HG03108 (cell line): ENCODE measurements at regions not wholly inside any gene's neighbourhood (a gene's known extent, or its start where the extent isn't known, plus 50 kb on each side); places are given as distances from the start of the nearest gene placed in this dataset.

Source experiments
- ATAC-seq: cut with Tn5 transposase; IDR thresholded peaks from one replicate; pipeline ENCODE4 v1.9.1; 2021; ENCODE audit warnings: moderate library complexity; ENCODE audit not compliant: unreplicated experiment

- no peak for ATAC-seq
These were observed 59.0 kb downstream of the NDUFS5 start for GRCh38 chr1:39085174-39085573.

GRCh38 chr1:39086386-39086785 is 60.2 kb downstream of the NDUFS5 start:
- no peak for ATAC-seq

- ATAC-seq: no peak
These were observed 60.8 kb downstream of the NDUFS5 start for GRCh38 chr1:39086865-39087409.

DNA sequence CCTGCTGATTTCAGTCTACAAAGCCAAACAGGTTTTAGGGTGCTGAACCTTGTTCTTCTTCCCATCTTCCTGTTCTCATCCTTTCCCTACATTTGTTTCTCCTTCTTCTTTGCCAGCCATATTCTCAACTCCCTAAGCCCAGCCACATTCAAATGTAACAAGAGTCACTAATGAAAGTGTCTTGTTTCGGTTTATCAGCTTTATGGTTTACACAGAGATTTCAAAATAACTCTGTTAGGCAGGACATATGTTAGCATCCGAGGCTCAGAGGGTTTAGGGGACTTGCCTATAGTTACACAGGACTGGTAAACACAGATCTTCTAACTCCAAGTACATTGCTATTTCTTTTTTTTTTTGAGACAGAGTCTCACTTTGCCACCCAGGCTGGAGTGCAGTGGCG is 61.3 kb downstream of the NDUFS5 start:
- ATAC-seq: no peak

DNA sequence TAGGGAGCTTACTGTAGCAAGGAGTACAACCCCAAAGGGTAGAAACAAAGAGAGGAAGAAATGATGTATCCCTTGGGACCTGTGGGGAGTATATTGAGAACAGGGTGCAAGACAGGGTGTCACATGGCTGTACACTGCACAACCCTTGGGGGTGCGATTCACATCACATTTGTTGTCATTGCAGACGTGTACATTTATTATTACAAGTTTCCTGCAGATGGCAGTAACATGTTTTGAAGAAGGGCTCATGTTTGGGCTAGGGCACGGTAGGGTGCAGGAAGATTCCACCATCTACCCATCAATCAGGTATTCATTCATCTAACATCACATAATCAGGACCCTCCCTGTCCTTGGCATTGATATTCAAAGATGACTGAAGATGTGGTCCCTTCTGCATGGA is 62.5 kb downstream of the NDUFS5 start:
- no peak for ATAC-seq

- no peak for ATAC-seq
These were observed 63.9 kb downstream of the NDUFS5 start for GRCh38 chr1:39089931-39090521.

DNA sequence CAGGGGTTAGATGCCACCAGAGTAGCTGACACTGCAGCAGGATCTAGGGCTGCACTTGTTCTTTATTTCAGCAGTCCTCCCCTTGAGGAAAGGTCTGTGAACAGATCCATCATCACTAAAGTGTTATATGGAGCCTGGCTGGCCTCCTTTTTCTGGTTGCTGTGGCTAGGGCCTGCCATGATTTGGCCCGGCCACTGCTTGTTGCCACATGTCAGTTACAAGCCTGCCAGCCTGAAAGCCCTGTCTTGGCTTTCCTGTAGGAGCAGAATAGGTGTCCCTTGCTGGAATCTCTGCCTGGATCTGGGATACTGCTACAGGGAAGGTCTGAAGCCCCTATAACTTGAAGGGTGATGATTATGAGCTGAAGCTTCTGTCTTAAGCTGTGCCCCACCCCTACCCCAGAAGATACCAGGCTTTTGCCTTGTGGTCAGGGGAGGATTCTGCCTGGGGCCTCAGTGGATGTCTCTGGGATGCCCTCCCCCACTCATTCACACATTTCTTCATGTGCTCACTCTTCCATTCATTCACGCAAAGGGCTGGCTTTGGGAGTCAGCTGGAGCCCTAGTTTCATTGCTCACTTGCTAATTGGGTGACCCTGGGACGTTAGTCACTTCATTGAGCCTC is 64.7 kb downstream of the NDUFS5 start:
- no peak for ATAC-seq

- no peak for ATAC-seq
These were observed 65.9 kb downstream of the NDUFS5 start for GRCh38 chr1:39091845-39092645.

GRCh38 chr1:39094685-39095084 is 68.5 kb downstream of the NDUFS5 start:
- ATAC-seq: no peak

DNA sequence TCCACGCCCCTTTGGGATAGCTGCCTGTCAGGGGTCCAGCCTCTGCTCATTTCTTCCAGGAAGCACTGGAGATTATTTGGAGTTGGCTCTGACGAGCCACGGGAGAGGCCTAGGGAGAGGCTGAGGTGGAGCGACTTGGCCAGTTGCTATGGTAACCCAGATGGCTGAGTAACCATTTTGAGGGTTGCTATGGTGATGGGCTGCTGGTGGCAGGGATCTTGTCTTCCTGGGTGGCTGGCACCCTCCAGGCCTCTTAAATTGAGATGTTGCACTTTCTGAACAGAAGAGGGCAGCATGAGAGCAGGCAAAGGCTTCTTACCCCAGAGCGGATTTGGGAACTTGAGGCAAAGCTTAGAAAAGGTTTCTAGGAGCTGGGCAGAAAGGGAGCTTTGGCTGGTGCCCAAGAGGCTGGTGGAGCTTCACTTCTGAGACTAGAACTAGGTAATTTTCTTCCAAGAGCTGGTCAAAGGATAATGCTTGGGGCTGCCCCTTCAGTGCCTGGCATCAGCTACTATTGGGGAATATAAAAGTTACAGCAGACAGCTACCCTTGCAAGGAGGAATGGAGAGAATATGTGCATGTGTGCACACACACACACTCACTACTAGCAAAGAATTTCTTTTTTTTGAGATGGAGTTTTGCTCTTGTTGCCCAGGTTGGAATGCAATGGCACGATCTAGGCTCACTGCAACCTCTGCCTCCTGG is 72.5 kb downstream of the NDUFS5 start:
- ATAC-seq: no peak

- ATAC-seq: peak; percentile 36
These were observed 76.6 kb downstream of the NDUFS5 start for GRCh38 chr1:39102537-39103327.

DNA sequence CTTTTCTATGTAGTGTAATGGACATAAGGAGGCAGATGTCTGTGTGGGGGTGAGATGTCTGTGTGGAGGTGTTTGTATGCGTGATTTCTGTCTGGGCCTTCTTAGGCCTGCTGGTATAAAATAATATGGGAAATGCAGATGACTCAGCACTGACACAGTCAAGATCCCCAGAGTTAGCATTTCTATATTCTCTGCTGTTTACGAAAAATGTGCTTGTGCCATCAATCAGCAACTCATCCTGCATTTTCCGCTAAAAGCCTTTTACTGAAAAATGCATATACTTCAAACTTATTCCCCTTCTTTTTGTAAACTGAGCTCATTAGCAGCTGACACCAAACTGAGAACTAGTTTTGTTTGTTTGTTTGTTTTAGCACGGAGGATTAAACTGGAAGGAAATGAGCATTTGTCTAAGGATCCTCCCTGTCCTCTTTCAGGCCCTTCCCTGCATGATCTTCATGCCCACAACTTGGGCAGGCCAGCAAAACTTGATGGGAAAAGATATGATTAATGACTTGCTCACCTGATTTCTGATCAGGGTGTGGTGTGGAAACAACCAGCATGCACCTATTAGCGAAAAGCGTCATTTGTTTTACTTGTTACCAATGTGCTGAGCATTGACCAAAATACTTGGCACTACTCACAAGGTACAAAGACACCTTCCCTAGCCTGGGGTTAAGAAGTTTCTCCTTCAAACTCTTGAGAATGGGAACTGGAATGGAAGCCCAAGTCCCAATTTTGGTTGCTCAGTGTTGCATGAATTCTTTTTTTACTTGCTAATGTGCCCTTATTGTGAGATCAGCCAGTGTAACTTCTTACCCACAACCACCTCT is 77.4 kb downstream of the NDUFS5 start:
- ATAC-seq: no peak

DNA sequence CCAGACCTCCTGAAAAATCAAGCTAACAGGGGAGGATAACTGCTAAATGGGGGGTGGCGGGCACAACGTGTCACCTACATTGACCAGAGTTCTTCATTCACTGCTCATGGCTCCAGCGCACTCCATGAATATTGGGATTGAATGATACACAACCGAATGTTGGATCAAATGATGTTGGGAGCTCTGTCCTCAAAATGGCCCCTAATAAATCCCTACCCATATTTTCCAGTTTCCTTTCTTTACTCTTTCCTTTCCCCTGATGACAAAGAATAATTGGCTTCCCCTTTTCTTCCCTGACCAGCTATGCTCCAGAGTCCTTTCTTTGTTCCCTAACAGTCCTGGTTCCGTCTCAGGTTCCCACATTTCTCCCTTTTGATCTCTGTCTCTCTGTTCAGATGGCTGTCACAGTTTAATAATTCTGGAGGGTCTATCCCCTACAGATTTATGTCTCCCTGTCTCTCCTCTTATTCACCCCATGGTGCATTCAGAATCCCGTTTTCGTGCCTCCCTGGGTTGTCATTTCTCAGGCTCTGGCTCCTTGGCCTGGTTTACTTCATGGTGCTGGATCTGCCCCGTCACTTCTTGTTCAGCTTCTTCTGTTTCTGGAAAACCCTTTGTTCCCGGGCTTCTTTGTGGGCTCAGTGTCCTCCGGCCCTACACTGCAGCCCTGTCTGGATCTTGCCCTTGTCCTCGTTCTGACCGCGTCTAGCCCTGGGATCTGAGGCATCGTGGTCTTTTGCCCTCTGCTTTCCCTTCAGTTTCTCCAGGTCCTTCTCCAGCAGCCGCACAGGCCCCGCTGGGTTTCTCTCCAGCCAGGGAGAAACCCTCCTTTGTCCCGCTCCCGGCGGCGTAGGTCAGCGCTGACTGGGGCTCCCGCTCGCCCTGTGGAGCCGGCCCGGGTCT is 78.3 kb downstream of the NDUFS5 start:
- ATAC-seq: no peak

GRCh38 chr1:39105061-39105840 is 79.1 kb downstream of the NDUFS5 start:
- peak; percentile 29 for ATAC-seq

GRCh38 chr1:39105841-39106765 is 80.0 kb downstream of the NDUFS5 start:
- peak; percentile 15 for ATAC-seq

- ATAC-seq: no peak
These were observed 80.7 kb downstream of the NDUFS5 start for GRCh38 chr1:39106801-39107327.
